Trophoblast cell (in vitro differentiated cells and primary cell): ENCODE measurements at regions not wholly inside any gene's neighbourhood (a gene's known extent, or its start where the extent isn't known, plus 50 kb on each side); places are given as distances from the start of the nearest gene placed in this dataset.
A peak's percentile ranks its signal among the peaks of the same experiment; 100 is the strongest.

ENCODE experiments used
- DNase-seq, 2 donors: peaks; one replicate each; pipeline ENCODE4 v3.0.0-alpha.2; 2016
- H2AFZ ChIP-seq: 2 replicates; pipeline ENCODE4 v1.6.1; 2013; ENCODE audit warnings: low read length, moderate library complexity, mild to moderate bottlenecking; ENCODE audit not compliant: insufficient read depth, poor library complexity
- H2AK5ac ChIP-seq: 2 replicates; pipeline ENCODE4 v1.6.1; 2013; ENCODE audit warnings: mild to moderate bottlenecking, low read length
- H2BK120ac ChIP-seq: 2 replicates; pipeline ENCODE4 v1.6.1; 2013; ENCODE audit warnings: low read length, mild to moderate bottlenecking, moderate library complexity; ENCODE audit not compliant: insufficient read depth, poor library complexity
- H2BK12ac ChIP-seq: 2 replicates; pipeline ENCODE4 v1.6.1; 2013; ENCODE audit warnings: mild to moderate bottlenecking, low read length, moderate library complexity
- H2BK5ac ChIP-seq: 2 replicates; pipeline ENCODE4 v1.6.1; 2013; ENCODE audit warnings: low read length, low read depth, moderate library complexity, mild to moderate bottlenecking; ENCODE audit not compliant: poor library complexity
- H3K14ac ChIP-seq: 2 replicates; pipeline ENCODE4 v1.6.1; 2013; ENCODE audit warnings: mild to moderate bottlenecking, low read length
- H3K18ac ChIP-seq: 2 replicates; pipeline ENCODE4 v1.6.1; 2013; ENCODE audit warnings: mild to moderate bottlenecking, low read length
- H3K23ac ChIP-seq: 2 replicates; pipeline ENCODE4 v1.6.1; 2013; ENCODE audit warnings: low read length
- H3K27ac ChIP-seq: 2 replicates; pipeline ENCODE4 v1.5.1; 2013; ENCODE audit warnings: low read depth, mild to moderate bottlenecking, inconsistent platforms, low read length, moderate library complexity
- H3K27me3 ChIP-seq: 2 replicates; pipeline ENCODE4 v1.6.1; 2013; ENCODE audit warnings: inconsistent platforms, mild to moderate bottlenecking, low read length, moderate library complexity; ENCODE audit not compliant: insufficient read depth
- H3K36me3 ChIP-seq, 2 experiments: 1 replicate in 1 of 2; 2 replicates in 1 of 2; pipeline ENCODE4 v1.6.1; 2013; ENCODE audit warnings: low read length in 2 of 2, mild to moderate bottlenecking in 2 of 2, moderate library complexity in 1 of 2; ENCODE audit not compliant: insufficient read depth in 2 of 2, control insufficient read depth in 1 of 2
- H3K4ac ChIP-seq: 2 replicates; pipeline ENCODE4 v1.6.1; 2013; ENCODE audit warnings: low read depth, mild to moderate bottlenecking, low read length, moderate library complexity
- H3K4me1 ChIP-seq, 2 experiments: 1 replicate in 1 of 2; 2 replicates in 1 of 2; pipeline ENCODE4 v1.6.1; 2013; ENCODE audit warnings: low read length in 2 of 2, mild to moderate bottlenecking in 2 of 2, moderate library complexity in 1 of 2; ENCODE audit not compliant: insufficient read depth in 2 of 2, control insufficient read depth in 1 of 2
- H3K4me2 ChIP-seq: 2 replicates; pipeline ENCODE4 v1.6.1; 2013; ENCODE audit warnings: inconsistent platforms, mild to moderate bottlenecking, low read length, moderate library complexity
- H3K4me3 ChIP-seq: 2 replicates; pipeline ENCODE4 v1.5.1; 2013; ENCODE audit warnings: mild to moderate bottlenecking, low read depth, low read length, inconsistent platforms
- H3K79me1 ChIP-seq: one replicate; pipeline ENCODE4 v1.6.1; 2013; ENCODE audit warnings: low read length
- H3K79me2 ChIP-seq: 2 replicates; pipeline ENCODE4 v1.6.1; 2013; ENCODE audit warnings: low read length, mild to moderate bottlenecking; ENCODE audit not compliant: control insufficient read depth, insufficient read depth, poor library complexity
- H3K9ac ChIP-seq: 2 replicates; pipeline ENCODE4 v1.6.1; 2013; ENCODE audit warnings: mild to moderate bottlenecking, low read length
- H3K9me3 ChIP-seq: 2 replicates; pipeline ENCODE4 v1.6.1; 2013; ENCODE audit warnings: low read depth, mild to moderate bottlenecking, control low read depth, inconsistent platforms, low read length; ENCODE audit not compliant: insufficient read depth
- H4K12ac ChIP-seq: 2 replicates; pipeline ENCODE4 v1.6.1; 2013; ENCODE audit warnings: low read depth, mild to moderate bottlenecking, low read length, moderate library complexity
- H4K8ac ChIP-seq: 2 replicates; pipeline ENCODE4 v1.6.1; 2013; ENCODE audit warnings: low read depth, mild to moderate bottlenecking, low read length, moderate library complexity
- H4K91ac ChIP-seq: one replicate; pipeline ENCODE4 v1.6.1; 2013; ENCODE audit warnings: low read depth, mild to moderate bottlenecking, low read length, moderate library complexity
- WGBS: extraction: QIAGEN DNeasy Blood & Tissue Kit; methylation state at CpG from one replicate; pipeline ENCODE4 v1.1.7; 2013; ENCODE audit warnings: missing lambda C conversion rate; ENCODE audit not compliant: insufficient read length, insufficient coverage; ENCODE audit errors: extremely low coverage; 5-methylcytosine and 5-hydroxymethylcytosine counted together

DNA sequence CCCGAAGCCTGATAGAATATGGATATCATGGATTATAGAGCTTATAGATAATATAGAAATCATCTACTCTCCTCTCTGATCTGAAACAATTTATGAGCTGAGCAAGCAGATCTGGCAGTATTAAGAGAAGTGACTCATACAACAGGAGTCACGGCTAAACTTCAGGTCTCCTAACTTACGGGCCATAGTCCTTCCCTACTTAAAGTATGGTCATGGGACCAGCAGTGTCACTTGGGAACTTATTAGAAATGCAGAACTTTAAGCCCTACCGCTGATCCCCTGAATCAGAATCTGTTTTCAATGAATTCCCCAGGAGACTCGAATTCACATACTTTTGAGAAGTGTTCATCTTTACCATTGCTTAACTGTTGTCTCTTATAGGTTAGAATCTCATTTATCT lies 195.7 kb upstream of the FANCL start:
- Histone ChIP-seq H4K12ac (no peak overlapping the region), H3K36me3 (no peaks in the 10 kb centered on the region), H4K91ac (no peak overlapping the region), H2AK5ac (no peak overlapping the region), H3K79me2 (no peaks in the 10 kb centered on the region), H3K14ac (no peak overlapping the region), H3K27ac (no peak overlapping the region), H2BK12ac (no peak overlapping the region), H3K4ac (no peak overlapping the region), H2BK120ac (no peak overlapping the region), H3K23ac (no peak overlapping the region), H3K27me3 (no peaks in the 10 kb centered on the region), H3K4me2 (no peak overlapping the region), H4K8ac (no peak overlapping the region), H3K4me3 (no peak overlapping the region), H3K4me1 (peaks cover 0 to 4% of the 10 kb centered on the region in 2 experiments), H3K9me3 (no peaks in the 10 kb centered on the region), H2BK5ac (no peak overlapping the region), H3K79me1 (no peaks in the 10 kb centered on the region), H3K18ac (no peak overlapping the region), H2AFZ (no peak overlapping the region), H3K9ac (no peak overlapping the region)
- WGBS = no CpG with 5 or more reads among the region's 5 CpGs
- DNase-seq = peak in 1 of 2 donors; percentile 15

GRCh38 chr2:58435246-58435645 lies 194.1 kb upstream of the FANCL start:
- H4K91ac ChIP-seq = no peak overlapping the region
- no CpG with 5 or more reads among the region's 3 CpGs for WGBS
- no peak overlapping the region for H2BK5ac ChIP-seq

GRCh38 chr2:58434692-58435091 lies 193.6 kb upstream of the FANCL start:
- no CpG with 5 or more reads among the region's 1 CpG for WGBS
- no peaks in the 10 kb centered on the region for H3K9me3 ChIP-seq
- no peak overlapping the region for H3K23ac ChIP-seq

More at GRCh38 chr2:58435246-58435645, 194.1 kb upstream of the FANCL start:
- H2BK12ac ChIP-seq = no peak overlapping the region
- no peak overlapping the region for H3K18ac ChIP-seq
- H2AFZ ChIP-seq = no peak overlapping the region
- no peak overlapping the region for H3K14ac ChIP-seq
- no peaks in the 10 kb centered on the region for H3K9me3 ChIP-seq
- H3K27me3 ChIP-seq = no peaks in the 10 kb centered on the region
- H3K9ac ChIP-seq = no peak overlapping the region
- no peaks in the 10 kb centered on the region for H3K79me2 ChIP-seq
- DNase-seq = peak; percentile 11 to 58
- no peak overlapping the region for H4K12ac ChIP-seq
- no peaks in the 10 kb centered on the region for H3K79me1 ChIP-seq
- H2BK120ac ChIP-seq = no peak overlapping the region
- H3K23ac ChIP-seq = no peak overlapping the region
- no peak overlapping the region for H3K4ac ChIP-seq
- no peak overlapping the region for H4K8ac ChIP-seq
- H3K27ac ChIP-seq = no peak overlapping the region
- peaks cover 0 to 4% of the 10 kb centered on the region in 2 experiments for H3K4me1 ChIP-seq
- H2AK5ac ChIP-seq = no peak overlapping the region
- no peak overlapping the region for H3K4me2 ChIP-seq
- H3K36me3 ChIP-seq = no peaks in the 10 kb centered on the region
- H3K4me3 ChIP-seq = no peak overlapping the region

GRCh38 chr2:58432491-58433170 lies 191.5 kb upstream of the FANCL start:
- no peaks in the 10 kb centered on the region for H3K27me3 ChIP-seq
- no peak overlapping the region for H3K14ac ChIP-seq
- H3K18ac ChIP-seq = no peak overlapping the region
- no peak for DNase-seq
- no peak overlapping the region for H2BK12ac ChIP-seq
- H3K23ac ChIP-seq = no peak overlapping the region
- H2AFZ ChIP-seq = no peak overlapping the region
- H3K27ac ChIP-seq = no peak overlapping the region
- H3K36me3 ChIP-seq = no peaks in the 10 kb centered on the region
- no peak overlapping the region for H2AK5ac ChIP-seq
- no peak overlapping the region for H3K9ac ChIP-seq
- H3K79me1 ChIP-seq = peaks cover 9% of the 10 kb centered on the region
- no peak overlapping the region for H3K4me2 ChIP-seq
- no peak overlapping the region for H2BK120ac ChIP-seq
- no peak overlapping the region for H2BK5ac ChIP-seq
- peaks cover 0 to 4% of the 10 kb centered on the region in 2 experiments for H3K4me1 ChIP-seq
- no peak overlapping the region for H3K4me3 ChIP-seq
- WGBS = 95% methylated on average over 2 of the region's 3 CpGs
- H4K12ac ChIP-seq = no peak overlapping the region
- no peak overlapping the region for H4K91ac ChIP-seq
- no peaks in the 10 kb centered on the region for H3K9me3 ChIP-seq
- H4K8ac ChIP-seq = no peak overlapping the region
- no peak overlapping the region for H3K4ac ChIP-seq
- no peaks in the 10 kb centered on the region for H3K79me2 ChIP-seq

More at GRCh38 chr2:58434692-58435091, 193.6 kb upstream of the FANCL start:
- DNase-seq = peak; percentile 20 to 65
- Histone ChIP-seq H4K91ac (no peak overlapping the region), H3K4me3 (no peak overlapping the region), H4K12ac (no peak overlapping the region), H4K8ac (no peak overlapping the region), H3K18ac (no peak overlapping the region), H2AK5ac (no peak overlapping the region), H3K79me1 (no peaks in the 10 kb centered on the region), H3K4me1 (peaks cover 0 to 4% of the 10 kb centered on the region in 2 experiments), H3K4me2 (no peak overlapping the region), H2BK12ac (no peak overlapping the region), H3K14ac (no peak overlapping the region), H3K4ac (no peak overlapping the region), H3K36me3 (no peaks in the 10 kb centered on the region), H3K27me3 (no peaks in the 10 kb centered on the region), H3K79me2 (no peaks in the 10 kb centered on the region), H3K27ac (no peak overlapping the region), H2AFZ (no peak overlapping the region), H2BK120ac (no peak overlapping the region), H3K9ac (no peak overlapping the region), H2BK5ac (no peak overlapping the region)
